ENCODE measurements at regions not wholly inside any gene's neighbourhood (a gene's known extent, or its start where the extent isn't known, plus 50 kb on each side); places are given as distances from the start of the nearest gene placed in this dataset.
"Not testable (repeated sequence)": the region's sequence is repeated elsewhere in the genome, so short reads cannot be mapped to it uniquely, and the experiment has no call there.

DNA sequence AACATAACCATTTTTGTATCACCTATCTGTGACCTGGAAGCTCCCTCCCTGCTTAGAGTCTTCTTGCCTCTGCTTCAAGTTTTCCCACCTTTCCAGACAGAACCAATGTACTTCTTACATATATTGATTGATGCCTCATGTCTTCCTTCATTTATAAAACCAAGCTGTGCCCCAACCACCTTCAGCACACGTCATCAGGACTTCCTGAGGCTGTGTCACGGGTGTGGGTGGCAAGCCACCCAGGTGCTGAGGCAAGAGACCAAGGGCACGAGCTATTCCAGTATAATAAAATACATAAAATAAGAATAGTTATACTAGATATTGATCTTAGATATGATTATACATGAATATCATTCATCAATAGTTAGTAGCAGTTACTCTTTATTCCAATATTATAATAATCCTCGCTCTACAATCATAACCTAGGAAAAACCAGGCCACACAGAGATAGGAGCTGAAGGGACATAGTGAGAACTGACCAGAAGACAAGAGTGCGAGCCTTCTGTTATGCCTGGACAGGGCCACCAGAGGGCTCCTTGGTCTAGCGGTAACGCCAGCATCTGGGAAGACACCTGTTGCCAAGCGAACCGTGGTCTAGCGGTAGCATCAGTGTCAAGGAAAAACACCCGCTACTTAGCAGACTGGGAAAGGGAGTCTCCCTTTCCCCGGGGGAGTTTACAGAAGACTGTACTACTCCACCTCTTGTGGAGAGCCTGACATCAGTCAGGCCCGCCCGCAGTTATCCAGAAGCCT is 180.2 kb upstream of the ERCC4 start:
- TF ChIP-seq, protein P1, sequence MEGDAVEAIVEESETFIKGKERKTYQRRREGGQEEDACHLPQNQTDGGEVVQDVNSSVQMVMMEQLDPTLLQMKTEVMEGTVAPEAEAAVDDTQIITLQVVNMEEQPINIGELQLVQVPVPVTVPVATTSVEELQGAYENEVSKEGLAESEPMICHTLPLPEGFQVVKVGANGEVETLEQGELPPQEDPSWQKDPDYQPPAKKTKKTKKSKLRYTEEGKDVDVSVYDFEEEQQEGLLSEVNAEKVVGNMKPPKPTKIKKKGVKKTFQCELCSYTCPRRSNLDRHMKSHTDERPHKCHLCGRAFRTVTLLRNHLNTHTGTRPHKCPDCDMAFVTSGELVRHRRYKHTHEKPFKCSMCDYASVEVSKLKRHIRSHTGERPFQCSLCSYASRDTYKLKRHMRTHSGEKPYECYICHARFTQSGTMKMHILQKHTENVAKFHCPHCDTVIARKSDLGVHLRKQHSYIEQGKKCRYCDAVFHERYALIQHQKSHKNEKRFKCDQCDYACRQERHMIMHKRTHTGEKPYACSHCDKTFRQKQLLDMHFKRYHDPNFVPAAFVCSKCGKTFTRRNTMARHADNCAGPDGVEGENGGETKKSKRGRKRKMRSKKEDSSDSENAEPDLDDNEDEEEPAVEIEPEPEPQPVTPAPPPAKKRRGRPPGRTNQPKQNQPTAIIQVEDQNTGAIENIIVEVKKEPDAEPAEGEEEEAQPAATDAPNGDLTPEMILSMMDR (IDR thresholded peaks at IDR 0.05): not testable (repeated sequence)
- TF ChIP-seq POLR2A, EP300 (IDR thresholded peaks at IDR 0.05): not testable (repeated sequence)
